ENCODE measurements at regions not wholly inside any gene's neighbourhood (a gene's known extent, or its start where the extent isn't known, plus 50 kb on each side); places are given as distances from the start of the nearest gene placed in this dataset.

GRCh38 chr9:108153416-108153815 is 663.8 kb upstream of the KLF4 start:
- no peak for TF ChIP-seq CTCF (IDR thresholded peaks at IDR 0.05)
- TF ChIP-seq POLR2AphosphoS5 (IDR thresholded peaks at IDR 0.05) = no peak
- no peak for TF ChIP-seq EP300 (IDR thresholded peaks at IDR 0.05)
- TF ChIP-seq POLR2A (IDR thresholded peaks at IDR 0.05) = no peak
